Medulla oblongata (tissue), 1 donor: ENCODE measurements at regions not wholly inside any gene's neighbourhood (a gene's known extent, or its start where the extent isn't known, plus 50 kb on each side); places are given as distances from the start of the nearest gene placed in this dataset.
"Not testable (repeated sequence)": the region's sequence is repeated elsewhere in the genome, so short reads cannot be mapped to it uniquely, and the experiment has no call there.

Source experiments
- DNase-seq: peaks from one replicate; pipeline ENCODE4 v3.0.0-alpha.2; 2015; ENCODE audit errors: extremely low spot score

- no peak for DNase-seq
Measured at GRCh38 chr7:28328822-28329660, 83.3 kb upstream of the CREB5 start.

- DNase-seq: no peak
Measured at GRCh38 chr7:28329661-28330363, 82.5 kb upstream of the CREB5 start.

GRCh38 chr7:28330384-28331070 is 81.8 kb upstream of the CREB5 start:
- no peak for DNase-seq

- no peak for DNase-seq
Measured at GRCh38 chr7:28332046-28332445, 80.3 kb upstream of the CREB5 start.

GRCh38 chr7:28333548-28333947 is 78.8 kb upstream of the CREB5 start:
- not testable (repeated sequence) for DNase-seq

- no peak for DNase-seq
Measured at GRCh38 chr7:28336806-28337205, 75.5 kb upstream of the CREB5 start.

GRCh38 chr7:28338041-28338440 is 74.3 kb upstream of the CREB5 start:
- no peak for DNase-seq

GRCh38 chr7:28343462-28343861 is 68.9 kb upstream of the CREB5 start:
- DNase-seq: no peak

- DNase-seq: no peak
Measured at GRCh38 chr7:28346256-28346655, 66.1 kb upstream of the CREB5 start.

- DNase-seq: no peak
Measured at GRCh38 chr7:28346676-28347363, 65.5 kb upstream of the CREB5 start.

GRCh38 chr7:28347475-28348318 is 64.6 kb upstream of the CREB5 start:
- no peak for DNase-seq

GRCh38 chr7:28348636-28349035 is 63.7 kb upstream of the CREB5 start:
- no peak for DNase-seq

- no peak for DNase-seq
Measured at GRCh38 chr7:28349637-28350036, 62.7 kb upstream of the CREB5 start.

- DNase-seq: no peak
Measured at GRCh38 chr7:28350662-28351061, 61.7 kb upstream of the CREB5 start.

- no peak for DNase-seq
Measured at GRCh38 chr7:28351450-28351849, 60.9 kb upstream of the CREB5 start.

GRCh38 chr7:28354601-28355402 is 57.5 kb upstream of the CREB5 start:
- no peak for DNase-seq

- no peak for DNase-seq
Measured at GRCh38 chr7:28355635-28356319, 56.5 kb upstream of the CREB5 start.

- DNase-seq: peak; percentile 8
Measured at GRCh38 chr7:28356619-28357018, 55.7 kb upstream of the CREB5 start.

- DNase-seq: no peak
Measured at GRCh38 chr7:28358423-28358868, 53.9 kb upstream of the CREB5 start.

GRCh38 chr7:28360739-28361138 is 51.6 kb upstream of the CREB5 start:
- no peak for DNase-seq
